ENCODE measurements at regions not wholly inside any gene's neighbourhood (a gene's known extent, or its start where the extent isn't known, plus 50 kb on each side); places are given as distances from the start of the nearest gene placed in this dataset.

DNA sequence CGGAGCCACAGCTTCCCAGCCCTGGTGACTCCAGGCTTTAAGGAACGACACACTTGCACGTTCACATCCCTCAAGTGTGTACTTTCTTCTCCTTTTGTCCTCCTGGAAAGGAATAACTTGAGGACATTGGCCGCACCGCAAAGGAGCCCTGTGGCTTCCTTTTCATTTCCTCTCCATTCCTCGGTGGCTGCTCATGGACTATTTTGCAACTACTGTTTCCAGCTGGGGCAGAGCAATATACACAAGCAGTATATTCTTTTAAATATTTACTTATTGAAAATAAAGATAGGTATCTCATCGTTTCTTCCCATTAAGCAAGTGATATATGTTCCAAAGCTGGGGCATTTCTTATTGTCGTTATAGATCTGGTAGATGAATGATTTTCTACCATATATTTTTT is 97.2 kb upstream of the LYZL1 start:
- no peaks in the 10 kb centered on the region for H3K36me3 Mint-ChIP-seq
- DNase-seq = no peak
- no peaks in the 10 kb centered on the region for H3K36me3 ChIP-seq (replicated peaks in 1 of 2; ENCODE audit: control insufficient read depth in 1 of 2, insufficient read depth in 2 of 2, low read length in 2 of 2)
- 4% methylated on average over 5 of the region's 8 CpGs for WGBS (ENCODE audit: insufficient coverage)
- H3K27ac ChIP-seq (ENCODE audit: low read depth in 1 of 2, low read length in 2 of 2) = no peak overlapping the region
- H2AFZ ChIP-seq (ENCODE audit: insufficient read depth, low read depth, low read length, poor library complexity, severe bottlenecking) = no peak overlapping the region
- no peaks in the 10 kb centered on the region for H3K4me1 ChIP-seq (ENCODE audit: control insufficient read depth in 1 of 2, insufficient read depth in 2 of 2, low read length in 2 of 2)
- no peaks in the 10 kb centered on the region for H4K20me1 ChIP-seq (ENCODE audit: insufficient read depth, low read length)
- no peak overlapping the region for H3K4me3 ChIP-seq (replicated peaks in 1 of 3; ENCODE audit: low read depth in 2 of 3, low read length in 3 of 3)
- H3K79me2 ChIP-seq (ENCODE audit: insufficient read depth, low read length) = no peaks in the 10 kb centered on the region
- H3K4me2 ChIP-seq (replicated peaks; ENCODE audit: extremely low read depth, low read length, poor library complexity, severe bottlenecking) = no peak overlapping the region
- no peak overlapping the region for H3K4me3 Mint-ChIP-seq
- H3K9me3 Mint-ChIP-seq = peaks cover 0 to 4% (median 2%) of the 10 kb centered on the region in 7 donors
- no peaks in the 10 kb centered on the region for H3K4me1 Mint-ChIP-seq
- H3K27me3 ChIP-seq (ENCODE audit: control insufficient read depth in 2 of 2, insufficient read depth in 2 of 2, low read length in 2 of 2) = peaks cover 0 to 14% of the 10 kb centered on the region in 2 donors
- H3K27me3 Mint-ChIP-seq (ENCODE audit: low read depth in 3 of 3) = peaks cover 8 to 40% (median 17%) of the 10 kb centered on the region in 3 donors
- H3K27ac Mint-ChIP-seq = no peak overlapping the region
- H3K9ac ChIP-seq (ENCODE audit: insufficient read depth, low read length, poor library complexity, severe bottlenecking) = no peak overlapping the region
- H3K9me3 ChIP-seq (replicated peaks in 1 of 2; ENCODE audit: control insufficient read depth in 1 of 2, insufficient read depth in 1 of 2, low read length in 2 of 2) = no peaks in the 10 kb centered on the region
- intact Hi-C loops (cut with micrococcal nuclease) = no loop called here
- TF ChIP-seq CTCF (IDR thresholded peaks at IDR 0.05) = no peak

- Histone ChIP-seq H3K4me3 (replicated peaks in 1 of 3; ENCODE audit: low read depth in 2 of 3, low read length in 3 of 3) (no peak overlapping the region), H3K9me3 (replicated peaks in 1 of 2; ENCODE audit: control insufficient read depth in 1 of 2, insufficient read depth in 1 of 2, low read length in 2 of 2) (no peaks in the 10 kb centered on the region), H4K20me1 (ENCODE audit: insufficient read depth, low read length) (no peaks in the 10 kb centered on the region), H3K79me2 (ENCODE audit: insufficient read depth, low read length) (no peaks in the 10 kb centered on the region), H3K9ac (ENCODE audit: insufficient read depth, low read length, poor library complexity, severe bottlenecking) (no peak overlapping the region), H3K27ac (ENCODE audit: low read depth in 1 of 2, low read length in 2 of 2) (no peak overlapping the region), H3K4me2 (replicated peaks; ENCODE audit: extremely low read depth, low read length, poor library complexity, severe bottlenecking) (no peak overlapping the region), H3K4me1 (ENCODE audit: control insufficient read depth in 1 of 2, insufficient read depth in 2 of 2, low read length in 2 of 2) (no peaks in the 10 kb centered on the region), H3K27me3 (ENCODE audit: control insufficient read depth in 2 of 2, insufficient read depth in 2 of 2, low read length in 2 of 2) (peaks cover 0 to 3% of the 10 kb centered on the region in 2 donors), H3K36me3 (replicated peaks in 1 of 2; ENCODE audit: control insufficient read depth in 1 of 2, insufficient read depth in 2 of 2, low read length in 2 of 2) (no peaks in the 10 kb centered on the region), H2AFZ (ENCODE audit: insufficient read depth, low read depth, low read length, poor library complexity, severe bottlenecking) (no peak overlapping the region)
- Mint-ChIP-seq H3K4me1 (no peaks in the 10 kb centered on the region), H3K27ac (no peak overlapping the region), H3K27me3 (ENCODE audit: low read depth in 3 of 3) (peaks cover 15 to 40% (median 24%) of the 10 kb centered on the region in 3 donors), H3K4me3 (no peak overlapping the region), H3K36me3 (no peaks in the 10 kb centered on the region), H3K9me3 (peaks cover 0 to 3% (median 2%) of the 10 kb centered on the region in 7 donors)
- DNase-seq = no peak
- no peak for TF ChIP-seq CTCF (IDR thresholded peaks at IDR 0.05)
- intact Hi-C loops (cut with micrococcal nuclease) = no loop called here
- 63% methylated on average over 7 of the region's 7 CpGs for WGBS (ENCODE audit: insufficient coverage)
Observed at GRCh38 chr10:29199339-29199738, 89.5 kb upstream of the LYZL1 start.
